ENCODE measurements at regions not wholly inside any gene's neighbourhood (a gene's known extent, or its start where the extent isn't known, plus 50 kb on each side); places are given as distances from the start of the nearest gene placed in this dataset.

DNA sequence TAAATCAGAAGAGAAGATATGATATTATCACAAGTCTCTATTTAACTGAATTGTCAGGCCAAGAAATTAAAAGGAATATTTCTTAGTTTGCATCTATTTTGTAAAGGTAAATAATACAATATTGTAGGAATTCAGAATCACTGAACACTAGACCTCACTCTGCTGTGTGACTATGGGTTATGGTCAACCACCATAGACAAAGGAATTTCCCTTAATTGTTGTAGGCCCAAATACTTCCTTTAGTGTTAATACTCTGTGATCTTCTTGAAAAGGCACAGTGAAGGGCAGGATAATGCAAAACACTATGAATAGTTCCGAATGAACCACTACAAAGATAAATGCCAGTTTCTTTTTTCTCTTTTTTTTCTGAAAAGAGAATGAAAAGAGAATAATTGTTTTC, 162.3 kb downstream of the TUSC7 start:
- no peak for TF ChIP-seq CTCF (IDR thresholded peaks at IDR 0.05; ENCODE audit: low read depth, low read length)

DNA sequence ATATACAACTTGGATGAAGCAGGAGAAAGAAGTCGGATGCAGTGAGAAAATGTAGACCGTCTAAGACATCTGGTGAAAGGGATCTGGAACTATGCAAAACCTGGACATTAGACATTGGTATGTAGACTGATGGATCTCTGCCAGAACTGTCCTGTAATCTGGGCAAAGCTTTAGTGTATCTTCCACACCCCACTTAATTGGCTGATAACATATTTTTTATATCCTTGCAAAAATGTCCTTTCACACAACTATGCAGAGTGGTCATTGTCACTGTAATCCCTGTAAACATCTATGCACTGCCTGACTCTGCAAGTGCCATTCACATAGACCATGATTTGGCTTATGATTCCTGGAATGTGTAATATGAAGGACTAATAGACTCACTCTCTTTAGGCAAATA, 163.1 kb downstream of the TUSC7 start:
- H3K4me3 ChIP-seq (ENCODE audit: low read depth, low read length): no peak overlapping the region
- TF ChIP-seq CTCF (IDR thresholded peaks at IDR 0.05; ENCODE audit: low read depth, low read length): no peak

More for the DNA sequence above, 162.3 kb downstream of the TUSC7 start:
- H3K4me3 ChIP-seq (ENCODE audit: low read depth, low read length): no peak overlapping the region

DNA sequence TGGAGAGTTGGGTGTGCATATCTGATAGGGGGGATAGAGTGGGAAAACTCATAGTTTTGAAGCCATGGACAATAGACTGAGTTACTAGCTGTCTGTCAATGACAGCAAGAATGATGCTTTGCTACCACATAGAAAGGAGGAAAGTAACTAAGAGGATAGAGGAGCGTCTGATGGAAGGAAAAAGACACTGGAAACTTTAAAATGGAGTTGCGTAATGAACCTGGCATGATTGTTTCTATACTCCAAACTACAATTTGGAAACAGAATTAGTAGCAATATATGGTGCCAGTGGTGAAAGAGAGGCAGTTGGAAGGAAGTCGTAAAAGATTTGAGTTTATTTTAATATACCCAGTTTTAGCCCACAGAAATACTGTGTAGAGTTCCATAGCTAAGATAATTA, 163.6 kb downstream of the TUSC7 start:
- TF ChIP-seq CTCF (IDR thresholded peaks at IDR 0.05; ENCODE audit: low read depth, low read length): no peak
- H3K4me3 ChIP-seq (ENCODE audit: low read depth, low read length): no peak overlapping the region

DNA sequence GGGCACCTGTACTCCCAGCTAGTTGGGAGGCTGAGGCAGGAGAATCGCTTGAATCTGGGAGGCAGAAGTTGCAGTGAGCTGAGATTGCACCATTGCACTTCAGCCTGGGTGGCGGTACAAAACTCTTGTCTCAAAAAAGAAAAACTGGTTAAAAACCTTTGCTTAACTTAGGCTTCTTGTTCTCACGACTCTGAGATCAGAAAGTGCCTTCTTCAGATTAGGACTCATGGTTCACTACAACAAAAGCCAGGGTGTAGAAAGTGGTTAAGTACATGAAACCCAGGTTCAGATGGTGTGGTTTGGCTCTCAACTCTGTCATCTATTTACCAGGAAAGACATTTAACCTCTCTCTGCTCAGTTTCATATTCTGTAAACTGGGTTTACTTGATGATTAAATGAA, 168.4 kb downstream of the TUSC7 start:
- no peak for TF ChIP-seq CTCF (IDR thresholded peaks at IDR 0.05; ENCODE audit: low read depth, low read length)
- no peak overlapping the region for H3K4me3 ChIP-seq (ENCODE audit: low read depth, low read length)

GRCh38 chr3:116886202-116886893, 176.8 kb downstream of the TUSC7 start:
- no peak overlapping the region for H3K4me3 ChIP-seq (ENCODE audit: low read depth, low read length)
- no peak for TF ChIP-seq CTCF (IDR thresholded peaks at IDR 0.05; ENCODE audit: low read depth, low read length)

GRCh38 chr3:116896116-116896515, 186.5 kb downstream of the TUSC7 start:
- no peak for TF ChIP-seq CTCF (IDR thresholded peaks at IDR 0.05; ENCODE audit: low read depth, low read length)
- no peak overlapping the region for H3K4me3 ChIP-seq (ENCODE audit: low read depth, low read length)

DNA sequence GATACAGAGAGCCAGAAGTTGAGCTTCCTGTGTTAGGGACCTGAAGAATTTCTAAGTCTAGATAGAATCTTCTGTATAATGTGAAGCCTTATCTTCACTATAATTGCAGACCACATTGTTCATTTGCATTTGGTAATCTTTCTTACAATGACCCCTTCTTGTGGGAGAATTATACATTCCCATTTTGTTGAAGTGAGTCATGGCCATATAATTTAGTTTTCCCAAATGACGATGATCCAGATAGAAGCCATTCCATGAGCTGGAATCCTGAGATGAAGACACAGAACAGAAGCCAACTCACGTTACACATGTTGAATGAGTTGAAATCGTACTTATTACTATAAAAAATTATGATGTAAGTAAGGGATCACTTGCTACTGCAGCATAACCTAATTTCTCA, 187.8 kb downstream of the TUSC7 start:
- TF ChIP-seq CTCF (IDR thresholded peaks at IDR 0.05; ENCODE audit: low read depth, low read length): no peak
- H3K4me3 ChIP-seq (ENCODE audit: low read depth, low read length): no peak overlapping the region

Data from WI38 (cell line).